Astrocyte (in vitro differentiated cells and primary cell): ENCODE measurements at regions not wholly inside any gene's neighbourhood (a gene's known extent, or its start where the extent isn't known, plus 50 kb on each side); places are given as distances from the start of the nearest gene placed in this dataset.

Experiments used
- DNase-seq: peaks from one replicate; pipeline ENCODE4 v3.0.0-alpha.2; 2010; ENCODE audit warnings: low read depth
- FAIRE-seq: peaks from 2 replicates; lab custom pipeline; 2011; peaks lifted over from hg19 to GRCh38; lab: Jason Lieb, UNC
- H2AFZ ChIP-seq: 2 replicates; pipeline ENCODE4 v1.6.0; 2012; ENCODE audit warnings: low read depth, low read length, inconsistent platforms
- H3K27ac ChIP-seq: 2 replicates; pipeline ENCODE4 v1.5.1; 2011; ENCODE audit warnings: low read depth, low read length, inconsistent platforms
- H3K27me3 ChIP-seq: 2 replicates; pipeline ENCODE4 v1.6.0; 2011; ENCODE audit warnings: low read length, inconsistent platforms; ENCODE audit not compliant: insufficient read depth
- H3K36me3 ChIP-seq: 2 replicates; pipeline ENCODE4 v1.5.1; 2011; ENCODE audit warnings: low read length, inconsistent platforms; ENCODE audit not compliant: insufficient read depth
- H3K4me1 ChIP-seq: 2 replicates; pipeline ENCODE4 v1.5.1; 2011; ENCODE audit warnings: low read length, inconsistent platforms; ENCODE audit not compliant: insufficient read depth
- H3K4me2 ChIP-seq: 2 replicates; pipeline ENCODE4 v1.6.0; 2012; ENCODE audit warnings: low read length, inconsistent platforms
- H3K4me3 ChIP-seq: 2 replicates; pipeline ENCODE4 v1.5.1; 2011; ENCODE audit warnings: low read depth, mild to moderate bottlenecking, low read length, inconsistent platforms; ENCODE audit not compliant: insufficient read depth
- H3K79me2 ChIP-seq: 2 replicates; pipeline ENCODE4 v1.6.0; 2012; ENCODE audit warnings: mild to moderate bottlenecking, low read length, inconsistent platforms; ENCODE audit not compliant: insufficient read depth
- H3K9ac ChIP-seq: 2 replicates; pipeline ENCODE4 v1.6.0; 2012; ENCODE audit warnings: mild to moderate bottlenecking, low read length, inconsistent platforms
- H3K9me3 ChIP-seq: 2 replicates; pipeline ENCODE4 v1.5.1; 2012; ENCODE audit warnings: low read depth, mild to moderate bottlenecking, low read length, inconsistent platforms; ENCODE audit not compliant: insufficient read depth
- H4K20me1 ChIP-seq: 2 replicates; pipeline ENCODE4 v1.6.0; 2012; ENCODE audit warnings: low read length, inconsistent platforms; ENCODE audit not compliant: insufficient read depth
- H3K27ac Mint-ChIP-seq: one replicate; pipeline ENCODE4 v1.8.0; 2021; ENCODE audit warnings: mild to moderate bottlenecking, mixed read lengths; ENCODE audit not compliant: unreplicated experiment
- H3K27me3 Mint-ChIP-seq: one replicate; pipeline ENCODE4 v1.8.0; 2021; ENCODE audit warnings: low read depth, mixed read lengths; ENCODE audit not compliant: unreplicated experiment
- H3K36me3 Mint-ChIP-seq: one replicate; pipeline ENCODE4 v1.8.0; 2021; ENCODE audit warnings: low read depth, mixed read lengths; ENCODE audit not compliant: unreplicated experiment
- H3K4me1 Mint-ChIP-seq: one replicate; pipeline ENCODE4 v1.8.0; 2021; ENCODE audit warnings: low read depth, mixed read lengths; ENCODE audit not compliant: unreplicated experiment
- H3K4me3 Mint-ChIP-seq: one replicate; pipeline ENCODE4 v1.8.0; 2021; ENCODE audit warnings: mild to moderate bottlenecking, moderate library complexity, mixed read lengths; ENCODE audit not compliant: unreplicated experiment
- H3K9me3 Mint-ChIP-seq: one replicate; pipeline ENCODE4 v1.8.0; 2021; ENCODE audit warnings: mild to moderate bottlenecking, mixed read lengths; ENCODE audit not compliant: unreplicated experiment
- EZH2 ChIP-seq: IDR thresholded peaks from 2 replicates; pipeline ENCODE4 v1.6.1; 2012; ENCODE audit warnings: mild to moderate bottlenecking, low read length, inconsistent platforms; ENCODE audit not compliant: insufficient read depth
- TF ChIP-seq, protein P1 (sequence below): IDR thresholded peaks from 2 replicates; pipeline ENCODE4 v1.5.1; 2011; ENCODE audit warnings: low read depth, mild to moderate bottlenecking, inconsistent platforms, low read length, moderate library complexity; ENCODE audit not compliant: insufficient read depth

GRCh38 chr4:154958621-154959358, 177.7 kb downstream of the RBM46 start:
- DNase-seq (no peak), FAIRE-seq (no peak)
- Histone ChIP-seq H3K36me3 (no peaks in the 10 kb centered on the region), H4K20me1 (no peaks in the 10 kb centered on the region), H3K9me3 (no peaks in the 10 kb centered on the region), H3K79me2 (no peaks in the 10 kb centered on the region), H3K9ac (no peak overlapping the region), H3K4me3 (no peak overlapping the region), H3K27me3 (no peaks in the 10 kb centered on the region), H3K4me2 (no peak overlapping the region), H3K4me1 (no peaks in the 10 kb centered on the region), H2AFZ (no peak overlapping the region), H3K27ac (no peak overlapping the region)
- peaks cover 2% of the 10 kb centered on the region for H3K9me3 Mint-ChIP-seq
- no peak overlapping the region for H3K4me3 Mint-ChIP-seq
- no peaks in the 10 kb centered on the region for H3K4me1 Mint-ChIP-seq
- H3K36me3 Mint-ChIP-seq, result no peaks in the 10 kb centered on the region
- TF ChIP-seq, protein P1, sequence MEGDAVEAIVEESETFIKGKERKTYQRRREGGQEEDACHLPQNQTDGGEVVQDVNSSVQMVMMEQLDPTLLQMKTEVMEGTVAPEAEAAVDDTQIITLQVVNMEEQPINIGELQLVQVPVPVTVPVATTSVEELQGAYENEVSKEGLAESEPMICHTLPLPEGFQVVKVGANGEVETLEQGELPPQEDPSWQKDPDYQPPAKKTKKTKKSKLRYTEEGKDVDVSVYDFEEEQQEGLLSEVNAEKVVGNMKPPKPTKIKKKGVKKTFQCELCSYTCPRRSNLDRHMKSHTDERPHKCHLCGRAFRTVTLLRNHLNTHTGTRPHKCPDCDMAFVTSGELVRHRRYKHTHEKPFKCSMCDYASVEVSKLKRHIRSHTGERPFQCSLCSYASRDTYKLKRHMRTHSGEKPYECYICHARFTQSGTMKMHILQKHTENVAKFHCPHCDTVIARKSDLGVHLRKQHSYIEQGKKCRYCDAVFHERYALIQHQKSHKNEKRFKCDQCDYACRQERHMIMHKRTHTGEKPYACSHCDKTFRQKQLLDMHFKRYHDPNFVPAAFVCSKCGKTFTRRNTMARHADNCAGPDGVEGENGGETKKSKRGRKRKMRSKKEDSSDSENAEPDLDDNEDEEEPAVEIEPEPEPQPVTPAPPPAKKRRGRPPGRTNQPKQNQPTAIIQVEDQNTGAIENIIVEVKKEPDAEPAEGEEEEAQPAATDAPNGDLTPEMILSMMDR, result no peak
- TF ChIP-seq EZH2, result no peak
- no peaks in the 10 kb centered on the region for H3K27me3 Mint-ChIP-seq
- H3K27ac Mint-ChIP-seq, result no peak overlapping the region

GRCh38 chr4:154959756-154960155, 178.7 kb downstream of the RBM46 start:
- Histone ChIP-seq H2AFZ (no peak overlapping the region), H3K27ac (no peak overlapping the region), H3K27me3 (no peaks in the 10 kb centered on the region), H4K20me1 (no peaks in the 10 kb centered on the region), H3K4me1 (no peaks in the 10 kb centered on the region), H3K4me3 (no peak overlapping the region), H3K79me2 (no peaks in the 10 kb centered on the region), H3K36me3 (no peaks in the 10 kb centered on the region), H3K4me2 (no peak overlapping the region), H3K9me3 (no peaks in the 10 kb centered on the region), H3K9ac (no peak overlapping the region)
- Mint-ChIP-seq H3K9me3 (peaks cover 2% of the 10 kb centered on the region), H3K27ac (no peak overlapping the region), H3K4me1 (no peaks in the 10 kb centered on the region), H3K27me3 (no peaks in the 10 kb centered on the region), H3K4me3 (no peak overlapping the region), H3K36me3 (no peaks in the 10 kb centered on the region)
- DNase-seq (no peak), FAIRE-seq (no peak)
- TF ChIP-seq EZH2, result no peak
- TF ChIP-seq, protein P1, result no peak

DNA sequence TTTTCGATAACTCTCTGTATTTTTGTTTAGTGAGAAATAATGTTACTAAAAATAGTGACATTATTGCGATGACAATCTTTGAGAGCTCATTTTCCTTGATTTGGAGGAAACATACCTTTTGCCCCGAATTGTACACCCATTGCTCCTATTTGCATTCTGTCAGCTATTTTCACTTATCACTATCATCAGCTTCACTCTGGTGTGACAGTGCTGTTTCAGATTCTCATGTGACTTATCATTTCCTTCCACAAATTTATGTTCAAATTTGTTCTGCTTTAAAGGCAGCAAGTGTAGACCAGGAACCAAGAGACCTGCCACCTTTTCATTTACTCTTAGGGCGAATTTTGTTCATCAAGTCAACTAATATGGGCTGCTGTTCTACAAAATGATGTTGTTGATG, 179.4 kb downstream of the RBM46 start:
- no peak overlapping the region for H3K27ac ChIP-seq
- Mint-ChIP-seq H3K36me3 (no peaks in the 10 kb centered on the region), H3K27me3 (no peaks in the 10 kb centered on the region), H3K4me1 (no peaks in the 10 kb centered on the region), H3K27ac (no peak overlapping the region), H3K9me3 (peaks cover 2% of the 10 kb centered on the region), H3K4me3 (no peak overlapping the region)
- H2AFZ ChIP-seq, result no peak overlapping the region
- no peaks in the 10 kb centered on the region for H3K27me3 ChIP-seq
- no peak overlapping the region for H3K4me2 ChIP-seq
- no peaks in the 10 kb centered on the region for H3K9me3 ChIP-seq
- no peak for FAIRE-seq
- H4K20me1 ChIP-seq, result no peaks in the 10 kb centered on the region
- H3K4me3 ChIP-seq, result no peak overlapping the region
- no peak for TF ChIP-seq EZH2
- TF ChIP-seq, protein P1, result no peak
- H3K36me3 ChIP-seq, result no peaks in the 10 kb centered on the region
- DNase-seq, result no peak
- H3K9ac ChIP-seq, result no peak overlapping the region
- no peaks in the 10 kb centered on the region for H3K4me1 ChIP-seq
- no peaks in the 10 kb centered on the region for H3K79me2 ChIP-seq
